CD14-positive monocyte (primary cell): ENCODE measurements at regions not wholly inside any gene's neighbourhood (a gene's known extent, or its start where the extent isn't known, plus 50 kb on each side); places are given as distances from the start of the nearest gene placed in this dataset.

Experiments
- DNase-seq, 3 donors: peaks; one replicate each; pipeline ENCODE4 v3.0.0-alpha.2; 2011 to 2022
- H2AFZ ChIP-seq: 2 replicates; pipeline ENCODE4 v1.6.0; 2012; ENCODE audit warnings: mild to moderate bottlenecking, low read depth, low read length, inconsistent platforms; ENCODE audit not compliant: insufficient read depth, poor library complexity, severe bottlenecking
- H3K27ac ChIP-seq, 2 donors: 1 replicate in 1 of 2; 2 replicates in 1 of 2; pipeline ENCODE4 v1.5.1; 2012 to 2013; ENCODE audit warnings: low read length in 2 of 2, control low read depth in 1 of 2, inconsistent platforms in 1 of 2, low read depth in 1 of 2, mild to moderate bottlenecking in 1 of 2
- H3K27me3 ChIP-seq, 2 donors: one replicate each; pipeline versions ENCODE4 v1.6.0 to v1.6.1; 2011 to 2013; ENCODE audit warnings: low read length in 2 of 2; ENCODE audit not compliant: control insufficient read depth in 2 of 2, insufficient read depth in 2 of 2
- H3K36me3 ChIP-seq, 2 donors: replicated peaks in 1 of 2; 1 replicate in 1 of 2; 2 replicates in 1 of 2; pipeline versions ENCODE4 v1.5.1 to v1.6.1; 2012 to 2013; ENCODE audit warnings: low read length in 2 of 2, control low read depth in 1 of 2, inconsistent platforms in 1 of 2, mild to moderate bottlenecking in 1 of 2; ENCODE audit not compliant: insufficient read depth in 2 of 2, control insufficient read depth in 1 of 2
- H3K4me1 ChIP-seq, 2 donors: 1 replicate in 1 of 2; 2 replicates in 1 of 2; pipeline versions ENCODE4 v1.5.1 to v1.6.1; 2012 to 2013; ENCODE audit warnings: low read length in 2 of 2, control low read depth in 1 of 2, inconsistent platforms in 1 of 2, mild to moderate bottlenecking in 1 of 2, moderate library complexity in 1 of 2; ENCODE audit not compliant: insufficient read depth in 2 of 2, control insufficient read depth in 1 of 2
- H3K4me2 ChIP-seq: replicated peaks from 2 replicates; pipeline ENCODE3; 2012; ENCODE audit warnings: low read length, moderate library complexity, mild to moderate bottlenecking; ENCODE audit not compliant: poor library complexity, severe bottlenecking; ENCODE audit errors: extremely low read depth
- H3K4me3 ChIP-seq, 3 experiments: fragments of 200-600 bp in 1 of 3; sonication (generic) in 1 of 3; replicated peaks in 1 of 3; 1 replicate in 2 of 3; 2 replicates in 1 of 3; pipeline ENCODE4 v1.5.1; 2011 to 2013; ENCODE audit warnings: low read length in 3 of 3, mild to moderate bottlenecking in 3 of 3, control low read depth in 2 of 3, low read depth in 2 of 3, inconsistent platforms in 1 of 3, moderate library complexity in 1 of 3
- H3K79me2 ChIP-seq: 2 replicates; pipeline ENCODE4 v1.6.0; 2012; ENCODE audit warnings: mild to moderate bottlenecking, control low read depth, inconsistent platforms, low read length, moderate library complexity; ENCODE audit not compliant: insufficient read depth
- H3K9ac ChIP-seq: 2 replicates; pipeline ENCODE4 v1.6.0; 2017; ENCODE audit warnings: low read length, mild to moderate bottlenecking; ENCODE audit not compliant: insufficient read depth, poor library complexity, severe bottlenecking
- H3K9me3 ChIP-seq, 2 donors: replicated peaks in 1 of 2; 1 replicate in 1 of 2; 2 replicates in 1 of 2; pipeline versions ENCODE4 v1.5.1 to v1.6.1; 2012 to 2013; ENCODE audit warnings: low read length in 2 of 2, control low read depth in 1 of 2; ENCODE audit not compliant: control insufficient read depth in 1 of 2, insufficient read depth in 1 of 2
- H4K20me1 ChIP-seq: 2 replicates; pipeline ENCODE4 v1.6.0; 2012; ENCODE audit warnings: mild to moderate bottlenecking, low read length, control low read depth, moderate library complexity; ENCODE audit not compliant: insufficient read depth
- H3K27ac Mint-ChIP-seq, 7 donors: one replicate each; pipeline ENCODE4 v1.8.0; 2020; ENCODE audit warnings: mild to moderate bottlenecking in 7 of 7, mixed read lengths in 7 of 7, moderate library complexity in 6 of 7, inconsistent platforms in 2 of 7
- H3K27me3 Mint-ChIP-seq, 3 donors: one replicate each; pipeline ENCODE4 v1.8.0; 2021 to 2022; ENCODE audit warnings: low read depth in 3 of 3, mild to moderate bottlenecking in 3 of 3, mixed read lengths in 3 of 3, moderate library complexity in 3 of 3, inconsistent platforms in 1 of 3
- H3K36me3 Mint-ChIP-seq, 2 donors: one replicate each; pipeline ENCODE4 v1.8.0; 2020; ENCODE audit warnings: mixed read lengths in 2 of 2, inconsistent platforms in 1 of 2, mild to moderate bottlenecking in 1 of 2
- H3K4me1 Mint-ChIP-seq: one replicate; pipeline ENCODE4 v1.8.0; 2020; ENCODE audit warnings: mild to moderate bottlenecking, mixed read lengths
- H3K4me3 Mint-ChIP-seq, 2 donors: one replicate each; pipeline ENCODE4 v1.8.0; 2020; ENCODE audit warnings: mild to moderate bottlenecking in 2 of 2, mixed read lengths in 2 of 2, moderate library complexity in 1 of 2
- H3K9me3 Mint-ChIP-seq, 7 donors: one replicate each; pipeline ENCODE4 v1.8.0; 2020 to 2022; ENCODE audit warnings: mixed read lengths in 7 of 7, mild to moderate bottlenecking in 6 of 7, moderate library complexity in 6 of 7, inconsistent platforms in 2 of 7
- CTCF ChIP-seq: fragments of 200-600 bp; IDR thresholded peaks from one replicate; pipeline ENCODE4 v1.8.0; 2022; ENCODE audit warnings: antibody characterized with exemption, mild to moderate bottlenecking
- WGBS: methylation state at CpG from one replicate; pipeline ENCODE4 v1.1.5; 2013; ENCODE audit warnings: missing lambda C conversion rate; ENCODE audit not compliant: insufficient coverage; 5-methylcytosine and 5-hydroxymethylcytosine counted together
- intact Hi-C, 2 donors: fragments of 100-400 bp; cut with micrococcal nuclease; formaldehyde crosslinking; loops; one replicate each; pipeline versions ENCODE4 v1.15.0 to v1.15.1; 2023

GRCh38 chr3:193848547-193848946 is 255.5 kb downstream of the OPA1 start:
- intact Hi-C loops: no loop called here
- 100% methylated on average over 1 of the region's 2 CpGs for WGBS
- peaks cover 11% of the 10 kb centered on the region for H3K4me1 Mint-ChIP-seq
- H3K27ac ChIP-seq: no peak overlapping the region
- no peaks in the 10 kb centered on the region for H3K27me3 ChIP-seq
- peaks cover under 1 to 5% (median 5%) of the 10 kb centered on the region in 3 donors for H3K27me3 Mint-ChIP-seq
- H3K9me3 Mint-ChIP-seq: peaks cover 0 to 4% (median 0%) of the 10 kb centered on the region in 7 donors
- no peak for DNase-seq
- H3K4me3 ChIP-seq: no peak overlapping the region
- no peaks in the 10 kb centered on the region for H3K9me3 ChIP-seq
- no peak overlapping the region for H3K4me2 ChIP-seq
- no peaks in the 10 kb centered on the region for H4K20me1 ChIP-seq
- H3K9ac ChIP-seq: no peak overlapping the region
- no peaks in the 10 kb centered on the region for H3K4me1 ChIP-seq
- no peaks in the 10 kb centered on the region for H3K79me2 ChIP-seq
- H3K36me3 Mint-ChIP-seq: no peaks in the 10 kb centered on the region
- no peak overlapping the region for H3K4me3 Mint-ChIP-seq
- TF ChIP-seq CTCF: no peak
- no peak overlapping the region for H3K27ac Mint-ChIP-seq
- H2AFZ ChIP-seq: no peak overlapping the region
- no peaks in the 10 kb centered on the region for H3K36me3 ChIP-seq

GRCh38 chr3:193850084-193850619 is 257.1 kb downstream of the OPA1 start:
- Histone ChIP-seq H3K36me3 (no peaks in the 10 kb centered on the region), H4K20me1 (no peaks in the 10 kb centered on the region), H3K79me2 (no peaks in the 10 kb centered on the region), H3K27ac (no peak overlapping the region), H3K27me3 (no peaks in the 10 kb centered on the region), H3K4me1 (no peaks in the 10 kb centered on the region), H3K9ac (no peak overlapping the region), H2AFZ (no peak overlapping the region), H3K4me3 (no peak overlapping the region), H3K4me2 (no peak overlapping the region), H3K9me3 (no peaks in the 10 kb centered on the region)
- Mint-ChIP-seq H3K27me3 (peaks cover 0 to 5% (median 4%) of the 10 kb centered on the region in 3 donors), H3K27ac (no peak overlapping the region), H3K9me3 (peaks cover 0 to 2% (median 0%) of the 10 kb centered on the region in 7 donors), H3K4me1 (peaks cover 15% of the 10 kb centered on the region), H3K36me3 (no peaks in the 10 kb centered on the region), H3K4me3 (no peak overlapping the region)
- no peak for DNase-seq
- 100% methylated on average over 4 of the region's 5 CpGs for WGBS
- intact Hi-C loops: no loop called here
- no peak for TF ChIP-seq CTCF
